Loucy (cell line): ENCODE measurements at regions not wholly inside any gene's neighbourhood (a gene's known extent, or its start where the extent isn't known, plus 50 kb on each side); places are given as distances from the start of the nearest gene placed in this dataset.

Experiments
- EZH2phosphoT487 ChIP-seq: fragments of 200-600 bp; IDR thresholded peaks from 2 replicates; pipeline ENCODE4 v1.6.1; 2018; ENCODE audit warnings: antibody characterized with exemption, mild to moderate bottlenecking, moderate library complexity, borderline replicate concordance
- TF ChIP-seq, protein P1 (sequence below): fragments of 200-600 bp; sonication (generic); conservative IDR thresholded peaks from 2 replicates; pipeline ENCODE4 v1.5.1; 2014; ENCODE audit warnings: mild to moderate bottlenecking, antibody characterized with exemption, low read length

- TF ChIP-seq, protein P1, sequence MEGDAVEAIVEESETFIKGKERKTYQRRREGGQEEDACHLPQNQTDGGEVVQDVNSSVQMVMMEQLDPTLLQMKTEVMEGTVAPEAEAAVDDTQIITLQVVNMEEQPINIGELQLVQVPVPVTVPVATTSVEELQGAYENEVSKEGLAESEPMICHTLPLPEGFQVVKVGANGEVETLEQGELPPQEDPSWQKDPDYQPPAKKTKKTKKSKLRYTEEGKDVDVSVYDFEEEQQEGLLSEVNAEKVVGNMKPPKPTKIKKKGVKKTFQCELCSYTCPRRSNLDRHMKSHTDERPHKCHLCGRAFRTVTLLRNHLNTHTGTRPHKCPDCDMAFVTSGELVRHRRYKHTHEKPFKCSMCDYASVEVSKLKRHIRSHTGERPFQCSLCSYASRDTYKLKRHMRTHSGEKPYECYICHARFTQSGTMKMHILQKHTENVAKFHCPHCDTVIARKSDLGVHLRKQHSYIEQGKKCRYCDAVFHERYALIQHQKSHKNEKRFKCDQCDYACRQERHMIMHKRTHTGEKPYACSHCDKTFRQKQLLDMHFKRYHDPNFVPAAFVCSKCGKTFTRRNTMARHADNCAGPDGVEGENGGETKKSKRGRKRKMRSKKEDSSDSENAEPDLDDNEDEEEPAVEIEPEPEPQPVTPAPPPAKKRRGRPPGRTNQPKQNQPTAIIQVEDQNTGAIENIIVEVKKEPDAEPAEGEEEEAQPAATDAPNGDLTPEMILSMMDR, result no peak
- TF ChIP-seq EZH2phosphoT487, result no peak
Measured at GRCh38 chr5:167248257-167248656, 1043.2 kb upstream of the WWC1 start.
